Gastrocnemius medialis (tissue), 4 donors: ENCODE measurements at regions not wholly inside any gene's neighbourhood (a gene's known extent, or its start where the extent isn't known, plus 50 kb on each side); places are given as distances from the start of the nearest gene placed in this dataset.

Source experiments
- ATAC-seq, 2 donors: fragments of 150-250 bp; one replicate each; pipeline ENCODE4 v1.9.1; 2016
- DNase-seq, 2 donors: peaks; one replicate each; pipeline ENCODE4 v3.0.0-alpha.2; 2019
- H3K27ac ChIP-seq, 4 donors: fragments of 200-600 bp; sonication (generic); 1 replicate in 1 of 4; 2 replicates in 3 of 4; pipeline ENCODE4 v1.5.1; 2016 to 2018; ENCODE audit warnings: mild to moderate bottlenecking in 2 of 4, moderate library complexity in 1 of 4
- H3K27me3 ChIP-seq, 3 donors: fragments of 200-600 bp; sonication (generic) in 2 of 3; 1 replicate in 1 of 3; 2 replicates in 2 of 3; pipeline versions ENCODE4 v1.5.1 to v1.6.0; 2016 to 2019; ENCODE audit warnings: mild to moderate bottlenecking in 1 of 3, moderate library complexity in 1 of 3
- H3K36me3 ChIP-seq, 2 donors: fragments of 200-600 bp; sonication (generic) in 1 of 2; one replicate each; pipeline ENCODE4 v1.5.1; 2017 to 2018
- H3K4me1 ChIP-seq, 2 donors: fragments of 200-600 bp; sonication (generic) in 1 of 2; one replicate each; pipeline ENCODE4 v1.5.1; 2016 to 2017; ENCODE audit warnings: mild to moderate bottlenecking in 2 of 2
- H3K4me3 ChIP-seq, 4 donors: fragments of 200-600 bp; sonication (generic) in 3 of 4; 1 replicate in 1 of 4; 2 replicates in 3 of 4; pipeline ENCODE4 v1.5.1; 2016 to 2019; ENCODE audit warnings: mild to moderate bottlenecking in 2 of 4
- H3K9me3 ChIP-seq, 3 donors: fragments of 200-600 bp; sonication (generic) in 2 of 3; 1 replicate in 1 of 3; 2 replicates in 2 of 3; pipeline ENCODE4 v1.5.1; 2016 to 2019
- POLR2A ChIP-seq, 2 donors: fragments of 450-650 bp; IDR thresholded peaks; one replicate each; pipeline ENCODE4 v1.6.1; 2017; ENCODE audit warnings: antibody characterized with exemption in 2 of 2, mild to moderate bottlenecking in 2 of 2, moderate library complexity in 2 of 2
- in situ Hi-C, 4 donors: fragments of 200-750 bp; cut with MboI; loops; one replicate each; pipeline versions ENCODE4 v1.15.0 to v1.8.0; 2017; ENCODE audit warnings: low sequenced_read_pairs in 4 of 4
- intact Hi-C: fragments of 100-400 bp; cut with DNase I; formaldehyde crosslinking; loops from one replicate; pipeline ENCODE4 v1.15.1; 2023; ENCODE audit warnings: low total_unique reads
- TF ChIP-seq, protein P1 (sequence below), 5 experiments: fragments of 450-650 bp in 3 of 5; fragments of 200-600 bp in 2 of 5; sonication (generic) in 2 of 5; IDR thresholded peaks in 4 of 5; conservative IDR thresholded peaks in 1 of 5; 1 replicate in 4 of 5; 2 replicates in 1 of 5; pipeline ENCODE4 v1.5.1; 2016 to 2019; ENCODE audit warnings: antibody characterized with exemption in 5 of 5, mild to moderate bottlenecking in 3 of 5, moderate library complexity in 3 of 5

DNA sequence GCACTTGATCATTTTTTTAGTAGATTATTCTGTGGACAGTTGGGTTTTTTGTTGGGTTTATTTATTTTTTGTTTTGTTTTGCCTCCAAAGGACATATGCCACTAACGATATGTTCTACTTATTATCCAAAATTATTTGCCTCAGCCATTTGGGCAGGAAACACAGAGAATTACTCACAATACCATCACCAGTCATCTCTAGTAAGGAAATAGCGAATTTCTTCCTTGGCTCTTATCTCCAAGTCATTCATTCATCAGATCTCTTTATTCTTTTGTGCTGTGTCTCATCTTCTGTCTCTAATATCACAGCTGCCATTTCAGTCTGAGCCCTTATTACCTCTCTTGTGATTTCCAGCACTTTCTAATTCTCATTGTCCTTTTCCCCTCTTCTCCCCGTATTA lies 130.4 kb upstream of the SMLR1 start:
- TF ChIP-seq, protein P1, sequence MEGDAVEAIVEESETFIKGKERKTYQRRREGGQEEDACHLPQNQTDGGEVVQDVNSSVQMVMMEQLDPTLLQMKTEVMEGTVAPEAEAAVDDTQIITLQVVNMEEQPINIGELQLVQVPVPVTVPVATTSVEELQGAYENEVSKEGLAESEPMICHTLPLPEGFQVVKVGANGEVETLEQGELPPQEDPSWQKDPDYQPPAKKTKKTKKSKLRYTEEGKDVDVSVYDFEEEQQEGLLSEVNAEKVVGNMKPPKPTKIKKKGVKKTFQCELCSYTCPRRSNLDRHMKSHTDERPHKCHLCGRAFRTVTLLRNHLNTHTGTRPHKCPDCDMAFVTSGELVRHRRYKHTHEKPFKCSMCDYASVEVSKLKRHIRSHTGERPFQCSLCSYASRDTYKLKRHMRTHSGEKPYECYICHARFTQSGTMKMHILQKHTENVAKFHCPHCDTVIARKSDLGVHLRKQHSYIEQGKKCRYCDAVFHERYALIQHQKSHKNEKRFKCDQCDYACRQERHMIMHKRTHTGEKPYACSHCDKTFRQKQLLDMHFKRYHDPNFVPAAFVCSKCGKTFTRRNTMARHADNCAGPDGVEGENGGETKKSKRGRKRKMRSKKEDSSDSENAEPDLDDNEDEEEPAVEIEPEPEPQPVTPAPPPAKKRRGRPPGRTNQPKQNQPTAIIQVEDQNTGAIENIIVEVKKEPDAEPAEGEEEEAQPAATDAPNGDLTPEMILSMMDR (IDR thresholded peaks at IDR 0.05 in 4 of 5, conservative IDR thresholded peaks at IDR 0.05 in 1 of 5): no peak
- TF ChIP-seq POLR2A (IDR thresholded peaks at IDR 0.05): no peak
- Histone ChIP-seq H3K4me3 (no peak overlapping the region), H3K27me3 (no peaks in the 10 kb centered on the region), H3K4me1 (no peaks in the 10 kb centered on the region), H3K36me3 (no peaks in the 10 kb centered on the region), H3K9me3 (no peaks in the 10 kb centered on the region), H3K27ac (no peak overlapping the region)
- no peak for DNase-seq
- no peak for ATAC-seq
- in situ Hi-C loops (no loop called here), intact Hi-C loops (no loop called here)

DNA sequence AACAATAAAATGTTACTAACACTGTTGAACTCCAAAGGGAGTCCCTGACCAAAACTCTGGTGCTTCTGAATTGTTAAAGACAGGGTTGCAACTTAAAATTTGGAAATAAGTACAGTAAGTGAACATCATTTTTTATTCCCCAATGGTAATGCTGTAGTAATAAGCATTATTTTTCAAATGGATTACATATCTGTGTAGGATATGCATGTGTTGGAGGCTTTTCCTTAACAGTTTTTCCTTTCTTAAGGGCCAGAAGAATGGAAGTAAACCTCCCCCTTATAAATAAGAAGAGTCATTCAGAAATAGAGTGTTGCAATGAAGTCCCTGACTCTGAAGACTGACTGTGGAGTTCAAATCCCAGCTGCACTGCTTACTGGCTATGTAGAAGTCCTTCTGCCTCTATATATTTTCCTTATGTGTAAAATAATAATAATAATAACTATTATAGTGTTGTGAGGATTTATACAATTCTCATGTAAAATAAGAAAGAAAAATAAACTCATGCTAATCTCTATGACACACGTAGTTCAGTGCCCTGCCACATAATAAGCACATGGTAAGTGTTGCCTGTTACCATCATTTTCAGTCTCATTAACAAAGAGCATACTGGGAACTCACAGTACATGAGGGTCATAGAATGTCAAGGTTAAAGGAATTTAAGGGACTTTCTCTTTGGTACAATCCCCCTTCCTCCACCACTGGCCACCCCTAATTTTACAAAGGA lies 129.8 kb upstream of the SMLR1 start:
- Histone ChIP-seq H3K27ac (no peak overlapping the region), H3K4me1 (no peaks in the 10 kb centered on the region), H3K9me3 (no peaks in the 10 kb centered on the region), H3K4me3 (no peak overlapping the region), H3K36me3 (no peaks in the 10 kb centered on the region), H3K27me3 (no peaks in the 10 kb centered on the region)
- TF ChIP-seq, protein P1 (IDR thresholded peaks at IDR 0.05 in 4 of 5, conservative IDR thresholded peaks at IDR 0.05 in 1 of 5): no peak
- TF ChIP-seq POLR2A (IDR thresholded peaks at IDR 0.05): no peak
- intact Hi-C loops: no loop called here
- DNase-seq (no peak), ATAC-seq (no peak)
- in situ Hi-C loops: no loop called here

DNA sequence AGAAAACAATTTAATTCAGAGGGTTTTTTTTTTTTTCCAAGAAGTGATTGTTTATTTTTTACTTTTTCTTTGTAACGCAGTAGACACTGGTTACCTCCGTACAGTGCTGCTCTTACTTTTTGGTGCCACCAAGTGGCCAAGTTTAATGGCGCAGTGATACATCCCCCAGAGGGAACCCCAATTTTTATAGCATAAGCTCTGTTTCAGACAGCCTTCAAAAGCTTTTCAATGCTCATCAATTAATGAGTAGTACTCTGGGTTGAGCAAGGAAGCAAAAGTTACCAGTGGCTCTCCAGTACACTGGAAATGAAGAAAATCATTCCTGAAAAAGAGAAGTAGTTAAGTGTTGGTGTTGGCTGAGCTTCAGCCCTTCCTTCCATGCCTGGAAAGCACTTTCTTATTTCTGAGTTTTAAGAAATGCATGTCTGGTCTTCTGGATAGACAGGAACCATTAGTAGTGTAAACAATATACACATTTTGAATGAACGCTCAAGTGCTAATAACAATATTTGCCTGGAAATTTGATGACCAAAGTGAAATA lies 129.1 kb upstream of the SMLR1 start:
- Histone ChIP-seq H3K4me3 (no peak overlapping the region), H3K27ac (no peak overlapping the region), H3K4me1 (no peaks in the 10 kb centered on the region), H3K9me3 (no peaks in the 10 kb centered on the region), H3K27me3 (no peaks in the 10 kb centered on the region), H3K36me3 (no peaks in the 10 kb centered on the region)
- intact Hi-C loops (no loop called here), in situ Hi-C loops (no loop called here)
- no peak for TF ChIP-seq POLR2A (IDR thresholded peaks at IDR 0.05)
- TF ChIP-seq, protein P1 (IDR thresholded peaks at IDR 0.05 in 4 of 5, conservative IDR thresholded peaks at IDR 0.05 in 1 of 5): peak in 4 of 5 experiments; percentile 32 to 69 (median 47)
- DNase-seq (no peak), ATAC-seq (peak in 1 of 2 donors; percentile 51)

DNA sequence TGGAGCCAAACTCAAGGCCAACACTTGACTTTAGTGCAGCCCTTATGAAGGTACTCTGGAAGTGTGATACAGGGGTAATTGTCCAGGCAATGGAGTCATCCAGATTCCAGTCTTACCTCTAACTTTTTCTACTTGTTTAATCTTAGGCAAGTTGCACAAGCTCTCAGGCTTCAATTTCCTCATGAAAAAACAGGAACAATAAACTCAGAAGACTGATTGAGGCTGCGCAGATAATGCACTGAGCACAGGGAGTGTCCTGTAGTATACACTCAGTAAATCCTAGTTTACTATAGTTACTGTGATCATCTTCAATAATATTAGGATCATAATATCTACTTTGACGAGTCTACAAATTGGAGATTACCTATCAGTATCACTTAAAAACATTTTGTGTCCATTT lies 127.5 kb upstream of the SMLR1 start:
- Histone ChIP-seq H3K36me3 (no peaks in the 10 kb centered on the region), H3K4me1 (no peaks in the 10 kb centered on the region), H3K27me3 (no peaks in the 10 kb centered on the region), H3K9me3 (no peaks in the 10 kb centered on the region), H3K4me3 (no peak overlapping the region), H3K27ac (no peak overlapping the region)
- in situ Hi-C loops (loop anchor here in 3 of 4 donors (10.0 kb wide), 1 partner anchor 375 kb away; no protein-coding TSS in a partner anchor), intact Hi-C loops (no loop called here)
- no peak for DNase-seq
- no peak for ATAC-seq
- no peak for TF ChIP-seq POLR2A (IDR thresholded peaks at IDR 0.05)
- TF ChIP-seq, protein P1 (IDR thresholded peaks at IDR 0.05 in 4 of 5, conservative IDR thresholded peaks at IDR 0.05 in 1 of 5): no peak
